HFFc6 (cell line): ENCODE measurements at regions not wholly inside any gene's neighbourhood (a gene's known extent, or its start where the extent isn't known, plus 50 kb on each side); places are given as distances from the start of the nearest gene placed in this dataset.

ENCODE experiments used
- DNase-seq: peaks from one replicate; pipeline ENCODE4 v3.0.0-alpha.2; 2018
- H3K27ac Mint-ChIP-seq: 2 replicates; pipeline ENCODE4 v1.8.0; 2020; ENCODE audit warnings: mild to moderate bottlenecking, mixed read lengths
- H3K27me3 Mint-ChIP-seq: 2 replicates; pipeline ENCODE4 v1.8.0; 2021; ENCODE audit warnings: mild to moderate bottlenecking, moderate library complexity, mixed read lengths; ENCODE audit not compliant: insufficient read depth
- H3K36me3 Mint-ChIP-seq: 2 replicates; pipeline ENCODE4 v1.8.0; 2021; ENCODE audit warnings: low read depth, mixed read lengths
- H3K4me1 Mint-ChIP-seq: 2 replicates; pipeline ENCODE4 v1.8.0; 2020; ENCODE audit warnings: low read depth, mixed read lengths
- H3K4me3 Mint-ChIP-seq: 2 replicates; pipeline ENCODE4 v1.8.0; 2020; ENCODE audit warnings: mild to moderate bottlenecking, moderate library complexity, mixed read lengths
- H3K9me3 Mint-ChIP-seq: 2 replicates; pipeline ENCODE4 v1.8.0; 2020; ENCODE audit warnings: mild to moderate bottlenecking, mixed read lengths
- TF ChIP-seq, protein P1 (sequence below): fragments of 200-600 bp; sonication (generic); IDR thresholded peaks from 2 replicates; pipeline ENCODE4 v1.5.0; 2021; ENCODE audit warnings: antibody characterized with exemption, mild to moderate bottlenecking

DNA sequence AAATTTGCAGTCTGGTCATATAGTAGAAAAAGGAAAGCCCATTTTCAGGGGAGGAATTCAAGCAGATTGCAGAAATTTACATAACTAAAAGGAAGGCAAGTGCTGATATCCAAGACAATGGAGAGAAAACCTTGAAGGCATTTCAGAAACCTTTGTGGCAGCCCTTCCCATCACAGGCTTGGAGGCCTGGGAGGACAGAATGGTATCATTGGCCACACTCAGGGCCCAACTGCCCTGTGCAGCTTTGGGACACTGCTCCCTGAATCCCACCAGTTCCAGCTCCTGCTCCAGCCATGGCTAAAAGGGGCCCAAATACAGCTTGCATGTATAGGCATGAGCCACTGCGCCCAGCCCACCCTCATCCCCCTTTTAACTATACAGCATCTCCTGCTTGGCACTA, 81.1 kb upstream of the NYAP2 start:
- DNase-seq, result no peak
- no peaks in the 10 kb centered on the region for H3K4me1 Mint-ChIP-seq
- no peaks in the 10 kb centered on the region for H3K9me3 Mint-ChIP-seq
- H3K27me3 Mint-ChIP-seq, result no peaks in the 10 kb centered on the region
- TF ChIP-seq, protein P1, sequence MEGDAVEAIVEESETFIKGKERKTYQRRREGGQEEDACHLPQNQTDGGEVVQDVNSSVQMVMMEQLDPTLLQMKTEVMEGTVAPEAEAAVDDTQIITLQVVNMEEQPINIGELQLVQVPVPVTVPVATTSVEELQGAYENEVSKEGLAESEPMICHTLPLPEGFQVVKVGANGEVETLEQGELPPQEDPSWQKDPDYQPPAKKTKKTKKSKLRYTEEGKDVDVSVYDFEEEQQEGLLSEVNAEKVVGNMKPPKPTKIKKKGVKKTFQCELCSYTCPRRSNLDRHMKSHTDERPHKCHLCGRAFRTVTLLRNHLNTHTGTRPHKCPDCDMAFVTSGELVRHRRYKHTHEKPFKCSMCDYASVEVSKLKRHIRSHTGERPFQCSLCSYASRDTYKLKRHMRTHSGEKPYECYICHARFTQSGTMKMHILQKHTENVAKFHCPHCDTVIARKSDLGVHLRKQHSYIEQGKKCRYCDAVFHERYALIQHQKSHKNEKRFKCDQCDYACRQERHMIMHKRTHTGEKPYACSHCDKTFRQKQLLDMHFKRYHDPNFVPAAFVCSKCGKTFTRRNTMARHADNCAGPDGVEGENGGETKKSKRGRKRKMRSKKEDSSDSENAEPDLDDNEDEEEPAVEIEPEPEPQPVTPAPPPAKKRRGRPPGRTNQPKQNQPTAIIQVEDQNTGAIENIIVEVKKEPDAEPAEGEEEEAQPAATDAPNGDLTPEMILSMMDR, result no peak
- no peak overlapping the region for H3K4me3 Mint-ChIP-seq
- H3K36me3 Mint-ChIP-seq, result no peaks in the 10 kb centered on the region
- no peak overlapping the region for H3K27ac Mint-ChIP-seq

DNA sequence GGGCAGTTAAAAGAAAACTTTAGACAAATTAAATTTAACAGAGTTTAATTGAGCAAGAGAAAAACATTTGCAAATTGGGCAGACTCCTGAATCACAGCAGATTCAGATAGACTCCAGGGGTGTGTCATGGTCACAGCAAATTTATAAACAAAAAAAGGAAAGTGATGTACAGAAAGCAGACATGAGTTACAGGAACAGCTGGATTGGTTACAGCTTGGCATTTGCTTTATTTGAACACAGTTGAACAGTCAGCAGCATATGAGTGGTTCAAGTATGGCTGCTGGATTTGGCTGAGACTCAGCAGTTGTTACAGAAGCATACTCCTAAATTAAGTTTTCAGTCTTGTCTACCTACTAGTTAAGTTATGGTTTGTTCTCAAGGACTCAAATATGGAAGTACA, 82.3 kb upstream of the NYAP2 start:
- no peak overlapping the region for H3K27ac Mint-ChIP-seq
- no peaks in the 10 kb centered on the region for H3K4me1 Mint-ChIP-seq
- H3K9me3 Mint-ChIP-seq, result no peaks in the 10 kb centered on the region
- H3K4me3 Mint-ChIP-seq, result no peak overlapping the region
- DNase-seq, result no peak
- no peaks in the 10 kb centered on the region for H3K36me3 Mint-ChIP-seq
- H3K27me3 Mint-ChIP-seq, result no peaks in the 10 kb centered on the region
- TF ChIP-seq, protein P1, result no peak

DNA sequence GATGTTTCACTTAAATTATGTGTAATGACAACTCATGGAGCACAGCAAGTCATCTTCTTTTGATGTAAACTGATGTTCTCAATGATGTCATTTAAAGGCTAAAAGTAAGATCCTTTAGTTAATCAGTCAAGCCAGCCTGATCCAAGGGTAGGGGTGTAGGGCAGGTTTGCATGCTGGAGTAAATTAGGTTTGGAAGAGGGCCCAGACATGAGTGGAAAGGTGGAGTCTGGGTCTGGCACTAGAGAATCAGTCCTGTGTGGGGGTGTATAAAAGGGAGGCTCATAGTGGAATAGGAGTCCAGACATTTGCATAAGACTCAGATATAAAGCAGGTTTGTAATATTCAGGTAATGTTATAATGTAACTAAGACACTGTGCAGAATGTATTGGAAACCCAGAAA, 88.8 kb upstream of the NYAP2 start:
- H3K4me1 Mint-ChIP-seq, result no peaks in the 10 kb centered on the region
- no peak overlapping the region for H3K4me3 Mint-ChIP-seq
- TF ChIP-seq, protein P1, result no peak
- no peaks in the 10 kb centered on the region for H3K36me3 Mint-ChIP-seq
- peaks cover 4% of the 10 kb centered on the region; the same call in 1 of the 2 replicates for H3K27me3 Mint-ChIP-seq
- H3K27ac Mint-ChIP-seq, result no peak overlapping the region
- no peak for DNase-seq
- no peaks in the 10 kb centered on the region for H3K9me3 Mint-ChIP-seq

DNA sequence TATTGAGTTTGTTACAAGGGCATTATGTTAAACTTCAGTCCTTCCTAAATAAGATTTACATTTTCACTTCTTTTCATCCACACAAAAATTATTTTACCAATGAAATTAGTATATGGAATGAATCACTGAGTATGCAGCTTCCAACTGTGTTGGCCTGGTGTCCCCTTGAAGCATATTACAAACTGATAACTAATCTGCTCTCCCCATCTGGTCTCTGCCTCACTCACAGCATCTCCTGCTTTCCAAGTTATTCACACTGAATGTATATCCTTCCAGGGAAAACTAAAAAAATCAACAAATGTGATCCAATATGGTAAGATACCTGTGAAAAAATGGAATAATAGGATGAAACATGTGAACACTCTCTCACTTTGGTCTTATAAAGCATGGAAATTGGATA, 90.0 kb upstream of the NYAP2 start:
- peaks cover 4% of the 10 kb centered on the region; the same call in 1 of the 2 replicates for H3K27me3 Mint-ChIP-seq
- no peaks in the 10 kb centered on the region for H3K36me3 Mint-ChIP-seq
- H3K27ac Mint-ChIP-seq, result no peak overlapping the region
- H3K4me3 Mint-ChIP-seq, result no peak overlapping the region
- no peaks in the 10 kb centered on the region for H3K4me1 Mint-ChIP-seq
- no peak for DNase-seq
- no peaks in the 10 kb centered on the region for H3K9me3 Mint-ChIP-seq
- TF ChIP-seq, protein P1, result no peak

DNA sequence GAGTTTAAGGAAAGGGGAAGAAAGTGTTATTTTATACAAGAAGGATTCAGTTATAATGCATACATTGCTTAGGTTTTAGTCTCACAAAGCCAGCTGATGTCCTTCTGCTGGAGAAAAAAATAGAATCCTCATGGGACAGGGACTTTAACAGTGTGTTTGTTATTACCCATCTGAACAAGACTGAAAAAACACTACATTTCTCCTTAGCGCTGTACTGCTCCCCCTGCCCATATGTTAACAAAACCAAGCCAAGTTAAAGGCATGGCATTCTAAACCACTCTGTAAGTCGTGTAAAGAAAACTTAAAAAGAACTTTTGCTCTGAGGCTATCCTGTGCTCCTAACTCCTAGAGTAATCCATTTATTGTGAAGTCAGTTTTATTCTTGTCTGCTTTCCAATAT, 102.6 kb upstream of the NYAP2 start:
- TF ChIP-seq, protein P1, result no peak
- Mint-ChIP-seq H3K27me3 (peaks cover 3% of the 10 kb centered on the region; the same call in 1 of the 2 replicates), H3K36me3 (no peaks in the 10 kb centered on the region; the same call in 1 of the 2 replicates), H3K9me3 (peaks cover 18% of the 10 kb centered on the region), H3K4me3 (no peak overlapping the region), H3K4me1 (no peaks in the 10 kb centered on the region), H3K27ac (no peak overlapping the region)
- DNase-seq, result no peak

DNA sequence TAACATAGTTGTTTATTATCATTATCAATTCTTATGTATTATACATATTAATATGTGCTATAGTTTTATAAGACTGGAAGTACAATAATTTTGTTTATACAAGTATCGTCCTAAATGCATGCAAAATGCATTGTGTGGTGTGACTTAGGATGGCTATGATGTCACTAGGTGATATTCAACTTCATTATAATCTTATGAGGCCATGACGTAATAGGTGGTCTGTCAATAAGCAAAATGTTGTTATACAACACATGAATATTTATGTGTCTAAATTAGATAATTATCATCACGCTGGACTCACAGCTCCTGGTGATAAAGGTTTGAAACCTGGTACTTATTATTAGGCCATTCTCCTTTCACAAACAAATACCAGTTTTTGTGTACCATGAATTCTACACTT, 104.4 kb upstream of the NYAP2 start:
- no peaks in the 10 kb centered on the region for H3K36me3 Mint-ChIP-seq
- H3K9me3 Mint-ChIP-seq, result no peaks in the 10 kb centered on the region; the same call in 1 of the 2 replicates
- H3K4me3 Mint-ChIP-seq, result no peak overlapping the region
- peaks cover 3% of the 10 kb centered on the region; the same call in 1 of the 2 replicates for H3K27me3 Mint-ChIP-seq
- H3K4me1 Mint-ChIP-seq, result peaks cover 6% of the 10 kb centered on the region; the same call in 1 of the 2 replicates
- H3K27ac Mint-ChIP-seq, result no peak overlapping the region
- TF ChIP-seq, protein P1, result no peak
- no peak for DNase-seq
